HUES48 (cell line): ENCODE measurements at regions not wholly inside any gene's neighbourhood (a gene's known extent, or its start where the extent isn't known, plus 50 kb on each side); places are given as distances from the start of the nearest gene placed in this dataset.

Experiments used
- H3K27ac ChIP-seq: one replicate; pipeline ENCODE4 v1.7.0; 2013; ENCODE audit warnings: low read depth, low read length, inconsistent platforms
- H3K27me3 ChIP-seq: 2 replicates; pipeline ENCODE4 v1.6.1; 2013; ENCODE audit warnings: mild to moderate bottlenecking, low read length; ENCODE audit not compliant: control insufficient read depth, insufficient read depth
- H3K36me3 ChIP-seq: 2 replicates; pipeline ENCODE4 v1.6.1; 2013; ENCODE audit warnings: low read length; ENCODE audit not compliant: control insufficient read depth, insufficient read depth
- H3K4me1 ChIP-seq: 2 replicates; pipeline ENCODE4 v1.6.1; 2013; ENCODE audit warnings: mild to moderate bottlenecking, low read length; ENCODE audit not compliant: control insufficient read depth, insufficient read depth
- H3K4me3 ChIP-seq: 2 replicates; pipeline ENCODE4 v1.5.1; 2013; ENCODE audit warnings: mild to moderate bottlenecking, low read depth, low read length
- H3K9ac ChIP-seq: 2 replicates; pipeline ENCODE4 v1.6.1; 2013; ENCODE audit warnings: mild to moderate bottlenecking, low read depth, low read length, moderate library complexity
- H3K9me3 ChIP-seq: 2 replicates; pipeline ENCODE4 v1.6.1; 2013; ENCODE audit warnings: low read length; ENCODE audit not compliant: control insufficient read depth, insufficient read depth

DNA sequence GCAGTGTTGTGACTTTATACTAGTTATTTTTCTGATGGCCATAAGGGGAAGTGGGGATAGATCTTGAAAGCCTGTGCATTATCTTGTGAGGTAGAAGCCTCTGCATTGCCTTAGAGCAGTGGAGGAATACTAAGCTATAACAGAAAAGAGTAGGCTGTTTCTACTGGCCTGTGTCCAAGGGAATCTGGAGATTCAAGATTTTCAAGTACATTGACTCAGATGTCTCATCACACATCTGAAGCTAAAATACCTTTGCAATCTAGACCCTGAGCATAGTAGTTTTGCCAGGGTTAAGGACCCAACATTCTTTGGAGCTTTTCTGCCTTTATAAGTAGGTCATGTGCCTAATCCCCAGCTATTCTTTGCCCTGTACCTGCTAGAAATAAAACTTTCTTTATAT is 272.3 kb downstream of the TENT5A start:
- no peaks in the 10 kb centered on the region for H3K9me3 ChIP-seq
- H3K4me3 ChIP-seq, result no peak overlapping the region
- no peaks in the 10 kb centered on the region for H3K27me3 ChIP-seq
- H3K9ac ChIP-seq, result no peak overlapping the region
- no peaks in the 10 kb centered on the region for H3K4me1 ChIP-seq
- H3K36me3 ChIP-seq, result no peaks in the 10 kb centered on the region
- no peak overlapping the region for H3K27ac ChIP-seq

- Histone ChIP-seq H3K4me3 (no peak overlapping the region), H3K9me3 (no peaks in the 10 kb centered on the region), H3K36me3 (no peaks in the 10 kb centered on the region), H3K27ac (no peak overlapping the region), H3K4me1 (no peaks in the 10 kb centered on the region), H3K9ac (no peak overlapping the region), H3K27me3 (no peaks in the 10 kb centered on the region)
Measured at GRCh38 chr6:81476881-81477280, 275.6 kb downstream of the TENT5A start.

GRCh38 chr6:81475646-81476045 is 276.8 kb downstream of the TENT5A start:
- no peaks in the 10 kb centered on the region for H3K4me1 ChIP-seq
- H3K36me3 ChIP-seq, result no peaks in the 10 kb centered on the region
- no peak overlapping the region for H3K27ac ChIP-seq
- no peak overlapping the region for H3K9ac ChIP-seq
- H3K27me3 ChIP-seq, result no peaks in the 10 kb centered on the region
- no peak overlapping the region for H3K4me3 ChIP-seq
- no peaks in the 10 kb centered on the region for H3K9me3 ChIP-seq

DNA sequence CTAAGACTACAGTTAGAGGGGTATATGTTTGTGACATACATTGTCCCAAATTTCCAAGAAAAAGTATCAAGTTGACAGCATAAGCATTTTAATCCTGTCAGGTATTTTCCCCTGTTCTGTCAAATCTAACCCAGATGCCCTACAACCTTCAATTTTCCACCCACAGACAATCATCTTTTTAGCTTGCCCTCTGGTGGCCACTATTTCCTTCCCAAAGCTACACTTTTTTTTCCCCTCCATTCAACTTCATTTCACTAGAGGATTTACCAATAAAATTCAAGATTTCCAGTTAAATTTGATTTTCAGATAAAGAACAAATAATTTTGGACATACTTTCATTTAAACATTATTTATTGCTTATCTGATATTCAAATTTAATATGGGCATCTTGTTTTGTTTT is 286.6 kb downstream of the TENT5A start:
- H3K27me3 ChIP-seq, result no peaks in the 10 kb centered on the region

GRCh38 chr6:81456416-81456815 is 296.1 kb downstream of the TENT5A start:
- no peak overlapping the region for H3K4me3 ChIP-seq
- H3K9me3 ChIP-seq, result 0 out of 2 replicates have a peak, but pooled peaks cover under 1% of the 10 kb centered on the region
- H3K27me3 ChIP-seq, result no peaks in the 10 kb centered on the region
- H3K27ac ChIP-seq, result no peak overlapping the region
- H3K9ac ChIP-seq, result no peak overlapping the region
- peaks cover 5% of the 10 kb centered on the region; the same call in 1 of the 2 replicates for H3K4me1 ChIP-seq
- H3K36me3 ChIP-seq, result no peaks in the 10 kb centered on the region

More for the DNA sequence above, 286.6 kb downstream of the TENT5A start:
- H3K27ac ChIP-seq, result no peak overlapping the region
- no peaks in the 10 kb centered on the region for H3K36me3 ChIP-seq
- no peak overlapping the region for H3K9ac ChIP-seq
- H3K4me1 ChIP-seq, result no peaks in the 10 kb centered on the region
- peaks cover 4% of the 10 kb centered on the region; the same call in 1 of the 2 replicates for H3K9me3 ChIP-seq
- H3K4me3 ChIP-seq, result no peak overlapping the region

DNA sequence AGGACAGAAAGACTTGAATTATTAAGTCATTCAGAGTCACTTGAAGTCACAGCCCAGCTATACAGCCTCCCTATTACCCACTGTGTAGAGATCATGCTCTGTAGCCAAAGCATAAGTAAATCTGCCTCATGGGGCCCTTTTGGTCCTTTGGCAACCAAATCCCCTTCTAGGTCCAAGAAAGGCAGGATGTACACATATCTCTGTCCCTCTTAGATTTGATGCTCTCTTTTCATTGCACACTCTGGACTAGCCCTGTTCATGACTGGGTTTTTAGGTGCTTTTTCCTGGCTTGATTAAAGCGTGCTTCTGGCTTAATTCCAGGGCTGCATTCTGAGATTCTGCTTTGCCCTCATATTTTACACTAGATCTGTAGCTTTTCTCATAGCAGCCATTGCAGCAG is 296.8 kb downstream of the TENT5A start:
- no peak overlapping the region for H3K4me3 ChIP-seq
- H3K36me3 ChIP-seq, result no peaks in the 10 kb centered on the region
- peaks cover 7% of the 10 kb centered on the region; the same call in 1 of the 2 replicates for H3K4me1 ChIP-seq
- no peak overlapping the region for H3K9ac ChIP-seq
- H3K27ac ChIP-seq, result no peak overlapping the region
- H3K9me3 ChIP-seq, result no peaks in the 10 kb centered on the region
- H3K27me3 ChIP-seq, result no peaks in the 10 kb centered on the region

- Histone ChIP-seq H3K4me3 (no peak overlapping the region), H3K9ac (no peak overlapping the region), H3K4me1 (peaks cover 7% of the 10 kb centered on the region; the same call in 1 of the 2 replicates), H3K9me3 (no peaks in the 10 kb centered on the region), H3K27me3 (no peaks in the 10 kb centered on the region), H3K36me3 (no peaks in the 10 kb centered on the region), H3K27ac (peak overlapping the region; percentile 18)
Measured at GRCh38 chr6:81451787-81452186, 300.7 kb downstream of the TENT5A start.

DNA sequence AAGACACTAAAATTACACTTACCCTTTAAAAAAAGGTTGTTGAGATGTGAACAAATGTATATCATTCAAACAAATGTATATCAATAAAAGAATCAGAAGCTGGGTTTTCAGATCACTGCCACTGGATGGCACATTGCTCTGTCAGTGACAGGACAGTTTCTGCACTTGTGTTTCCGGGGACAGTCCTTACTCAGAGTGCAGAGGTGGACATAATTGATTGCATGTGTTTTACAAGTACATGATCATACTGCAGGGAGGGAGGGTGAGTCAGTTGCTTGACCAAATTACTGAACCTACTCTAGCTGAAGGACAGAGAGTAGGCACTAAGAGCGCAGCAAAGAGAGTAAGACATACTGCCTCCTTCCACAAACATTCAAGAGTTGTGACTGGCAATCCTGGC is 302.3 kb downstream of the TENT5A start:
- no peaks in the 10 kb centered on the region for H3K9me3 ChIP-seq
- H3K27me3 ChIP-seq, result no peaks in the 10 kb centered on the region
- no peak overlapping the region for H3K9ac ChIP-seq
- H3K4me3 ChIP-seq, result no peak overlapping the region
- peaks cover 7% of the 10 kb centered on the region; the same call in 1 of the 2 replicates for H3K4me1 ChIP-seq
- H3K36me3 ChIP-seq, result no peaks in the 10 kb centered on the region
- no peak overlapping the region for H3K27ac ChIP-seq

GRCh38 chr6:81446509-81446908 is 306.0 kb downstream of the TENT5A start:
- H3K4me1 ChIP-seq, result peaks cover 3% of the 10 kb centered on the region; the same call in 1 of the 2 replicates
- no peak overlapping the region for H3K4me3 ChIP-seq
- no peaks in the 10 kb centered on the region for H3K9me3 ChIP-seq
- H3K9ac ChIP-seq, result no peak overlapping the region
- H3K36me3 ChIP-seq, result no peaks in the 10 kb centered on the region
- H3K27me3 ChIP-seq, result no peaks in the 10 kb centered on the region
- no peak overlapping the region for H3K27ac ChIP-seq

GRCh38 chr6:81439417-81439816 is 313.1 kb downstream of the TENT5A start:
- Histone ChIP-seq H3K27ac (no peak overlapping the region), H3K4me3 (no peak overlapping the region), H3K36me3 (no peaks in the 10 kb centered on the region), H3K9ac (no peak overlapping the region), H3K9me3 (peaks cover 12% of the 10 kb centered on the region), H3K27me3 (no peaks in the 10 kb centered on the region), H3K4me1 (no peaks in the 10 kb centered on the region)

GRCh38 chr6:81436990-81437389 is 315.5 kb downstream of the TENT5A start:
- Histone ChIP-seq H3K4me3 (no peak overlapping the region), H3K36me3 (no peaks in the 10 kb centered on the region), H3K27ac (no peak overlapping the region), H3K9me3 (peaks cover 12% of the 10 kb centered on the region), H3K9ac (no peak overlapping the region), H3K27me3 (no peaks in the 10 kb centered on the region), H3K4me1 (no peaks in the 10 kb centered on the region)

GRCh38 chr6:81413306-81413705 is 339.2 kb downstream of the TENT5A start:
- Histone ChIP-seq H3K9me3 (no peaks in the 10 kb centered on the region), H3K27ac (no peak overlapping the region), H3K4me1 (no peaks in the 10 kb centered on the region), H3K4me3 (no peak overlapping the region), H3K27me3 (no peaks in the 10 kb centered on the region), H3K36me3 (no peaks in the 10 kb centered on the region), H3K9ac (no peak overlapping the region)
